Activated CD8-positive, alpha-beta T cell treated with anti-CD3 and anti-CD28 coated beads for 36 hours (primary cell): ENCODE measurements at regions not wholly inside any gene's neighbourhood (a gene's known extent, or its start where the extent isn't known, plus 50 kb on each side); places are given as distances from the start of the nearest gene placed in this dataset.

Experiments used
- ATAC-seq: fragments of 200-7000 bp; cut with Tn5 transposase; one replicate; pipeline ENCODE4 v1.10.0; 2021; ENCODE audit warnings: mild to moderate bottlenecking, moderate library complexity
- CTCF ChIA-PET: fragments of 350-600 bp; sonication (Branson Sonifier 250); formaldehyde crosslinking; loops from one replicate; lab custom pipeline; 2021; ENCODE audit warnings: antibody characterized with exemption; lab: Charles Lee
- POLR2A ChIA-PET: fragments of 350-600 bp; sonication (Branson Sonifier 250); formaldehyde crosslinking; loops from one replicate; lab custom pipeline; 2021; ENCODE audit warnings: antibody characterized with exemption; lab: Charles Lee
- DNase-seq: peaks from one replicate; pipeline ENCODE4 v3.0.0-alpha.2; 2020
- H3K27ac Mint-ChIP-seq: one replicate; pipeline ENCODE4 v1.8.0; 2021; ENCODE audit warnings: mild to moderate bottlenecking, mixed read lengths
- H3K27me3 Mint-ChIP-seq: one replicate; pipeline ENCODE4 v1.8.0; 2021; ENCODE audit warnings: mixed read lengths
- H3K36me3 Mint-ChIP-seq: one replicate; pipeline ENCODE4 v1.8.0; 2021; ENCODE audit warnings: low read depth, mixed read lengths
- H3K4me1 Mint-ChIP-seq: one replicate; pipeline ENCODE4 v1.8.0; 2021; ENCODE audit warnings: low read depth, mixed read lengths
- H3K4me3 Mint-ChIP-seq: one replicate; pipeline ENCODE4 v1.8.0; 2021; ENCODE audit warnings: mild to moderate bottlenecking, moderate library complexity, mixed read lengths
- H3K9me3 Mint-ChIP-seq: one replicate; pipeline ENCODE4 v1.8.0; 2021; ENCODE audit warnings: mixed read lengths
- intact Hi-C: fragments of 100-400 bp; cut with micrococcal nuclease; formaldehyde crosslinking; loops from one replicate; pipeline ENCODE4 v1.10.0; 2022
- TF ChIP-seq, protein P1 (sequence below): fragments of 200-600 bp; IDR thresholded peaks from one replicate; pipeline ENCODE4 v1.8.0; 2022; ENCODE audit warnings: antibody characterized with exemption, mild to moderate bottlenecking

DNA sequence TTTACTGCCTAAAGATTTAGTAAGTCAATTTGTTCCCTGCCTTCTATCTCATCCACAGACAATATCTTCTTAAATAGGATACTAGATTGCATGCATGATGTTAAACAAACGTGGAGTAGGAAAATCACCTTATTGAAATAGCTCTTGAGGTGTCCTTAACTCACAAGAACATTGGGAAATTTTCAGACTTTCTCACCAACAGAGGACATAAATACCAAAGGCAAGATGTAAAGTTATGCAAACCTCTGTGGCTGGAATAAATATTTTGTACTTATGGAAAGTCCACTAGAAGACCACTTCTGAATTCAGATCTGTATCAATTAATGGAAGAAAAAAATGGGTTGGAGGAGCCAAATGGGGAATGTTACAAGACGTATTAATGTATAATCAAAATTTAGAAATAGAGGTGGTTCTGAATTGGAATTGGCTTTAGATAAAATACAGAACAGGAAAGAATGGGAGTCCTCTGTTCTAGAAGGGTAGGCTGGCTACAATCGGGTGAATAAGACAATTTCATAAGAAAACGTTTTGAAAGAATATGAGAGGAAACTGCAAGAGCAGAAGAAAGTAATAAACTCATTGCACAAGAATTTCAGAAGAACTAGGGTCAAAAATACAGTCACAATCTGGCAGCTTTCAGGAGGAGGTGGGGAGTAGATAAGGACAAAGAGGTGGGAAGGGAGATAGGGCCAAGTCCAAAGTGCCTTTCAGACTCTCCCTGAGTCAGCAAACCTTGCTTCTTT is 69.3 kb upstream of the FN1 start:
- H3K4me3 Mint-ChIP-seq, result no peak overlapping the region
- no peaks in the 10 kb centered on the region for H3K9me3 Mint-ChIP-seq
- intact Hi-C loops, result no loop called here
- DNase-seq, result no peak
- H3K4me1 Mint-ChIP-seq, result no peaks in the 10 kb centered on the region
- TF ChIP-seq, protein P1, sequence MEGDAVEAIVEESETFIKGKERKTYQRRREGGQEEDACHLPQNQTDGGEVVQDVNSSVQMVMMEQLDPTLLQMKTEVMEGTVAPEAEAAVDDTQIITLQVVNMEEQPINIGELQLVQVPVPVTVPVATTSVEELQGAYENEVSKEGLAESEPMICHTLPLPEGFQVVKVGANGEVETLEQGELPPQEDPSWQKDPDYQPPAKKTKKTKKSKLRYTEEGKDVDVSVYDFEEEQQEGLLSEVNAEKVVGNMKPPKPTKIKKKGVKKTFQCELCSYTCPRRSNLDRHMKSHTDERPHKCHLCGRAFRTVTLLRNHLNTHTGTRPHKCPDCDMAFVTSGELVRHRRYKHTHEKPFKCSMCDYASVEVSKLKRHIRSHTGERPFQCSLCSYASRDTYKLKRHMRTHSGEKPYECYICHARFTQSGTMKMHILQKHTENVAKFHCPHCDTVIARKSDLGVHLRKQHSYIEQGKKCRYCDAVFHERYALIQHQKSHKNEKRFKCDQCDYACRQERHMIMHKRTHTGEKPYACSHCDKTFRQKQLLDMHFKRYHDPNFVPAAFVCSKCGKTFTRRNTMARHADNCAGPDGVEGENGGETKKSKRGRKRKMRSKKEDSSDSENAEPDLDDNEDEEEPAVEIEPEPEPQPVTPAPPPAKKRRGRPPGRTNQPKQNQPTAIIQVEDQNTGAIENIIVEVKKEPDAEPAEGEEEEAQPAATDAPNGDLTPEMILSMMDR, result no peak
- H3K36me3 Mint-ChIP-seq, result no peaks in the 10 kb centered on the region
- ChIA-PET POLR2A (no interaction called here), CTCF (no interaction called here)
- H3K27ac Mint-ChIP-seq, result no peak overlapping the region
- H3K27me3 Mint-ChIP-seq, result peaks cover 4% of the 10 kb centered on the region
- ATAC-seq, result no peak

DNA sequence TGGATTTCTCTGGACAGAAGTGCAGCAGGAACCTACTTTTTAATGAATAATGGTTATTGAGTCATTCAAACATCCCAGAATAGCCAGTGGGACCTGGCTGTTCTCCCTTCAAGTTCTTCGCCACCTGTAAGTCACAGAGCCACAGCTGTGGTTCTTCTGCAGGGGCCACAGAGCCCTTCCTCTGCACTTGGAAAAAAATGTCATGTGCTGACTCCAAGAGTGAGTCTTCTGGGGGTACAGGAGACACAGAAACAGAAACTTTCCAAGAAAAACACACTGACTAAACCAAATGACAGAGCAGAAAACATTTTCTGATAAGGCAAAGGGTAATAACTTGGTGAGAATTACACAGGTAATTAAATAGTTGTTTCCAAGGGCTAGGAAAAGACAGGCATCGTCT is 68.7 kb upstream of the FN1 start:
- no peak for ATAC-seq
- intact Hi-C loops, result no loop called here
- Mint-ChIP-seq H3K4me3 (no peak overlapping the region), H3K4me1 (no peaks in the 10 kb centered on the region), H3K9me3 (no peaks in the 10 kb centered on the region), H3K36me3 (no peaks in the 10 kb centered on the region), H3K27me3 (peaks cover 8% of the 10 kb centered on the region), H3K27ac (no peak overlapping the region)
- ChIA-PET CTCF (no interaction called here), POLR2A (no interaction called here)
- no peak for DNase-seq
- TF ChIP-seq, protein P1, result no peak

DNA sequence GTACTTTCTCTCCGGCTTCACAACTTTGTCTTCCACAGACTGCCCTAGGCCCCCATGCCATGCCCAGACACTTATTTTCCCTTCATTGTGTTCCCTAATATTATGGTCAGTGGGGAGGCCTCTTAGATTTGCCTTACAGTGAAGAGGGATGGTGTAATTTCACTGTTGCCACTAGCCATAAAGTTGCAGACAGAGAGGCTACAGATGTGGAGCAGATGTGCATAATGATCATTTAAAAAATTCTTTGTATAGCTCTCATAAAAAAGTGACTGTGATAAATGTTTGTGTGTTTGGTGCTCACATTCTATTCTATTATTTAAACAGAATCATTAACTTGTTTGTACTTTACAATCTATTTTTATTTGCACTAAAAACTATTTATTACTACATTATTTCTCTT is 67.5 kb upstream of the FN1 start:
- TF ChIP-seq, protein P1, result no peak
- Mint-ChIP-seq H3K27me3 (peaks cover 9% of the 10 kb centered on the region), H3K36me3 (no peaks in the 10 kb centered on the region), H3K4me1 (no peaks in the 10 kb centered on the region), H3K4me3 (no peak overlapping the region), H3K9me3 (no peaks in the 10 kb centered on the region), H3K27ac (no peak overlapping the region)
- POLR2A ChIA-PET, result no interaction called here
- DNase-seq (no peak), ATAC-seq (no peak)
- intact Hi-C loops, result no loop called here
- CTCF ChIA-PET, result no interaction called here

DNA sequence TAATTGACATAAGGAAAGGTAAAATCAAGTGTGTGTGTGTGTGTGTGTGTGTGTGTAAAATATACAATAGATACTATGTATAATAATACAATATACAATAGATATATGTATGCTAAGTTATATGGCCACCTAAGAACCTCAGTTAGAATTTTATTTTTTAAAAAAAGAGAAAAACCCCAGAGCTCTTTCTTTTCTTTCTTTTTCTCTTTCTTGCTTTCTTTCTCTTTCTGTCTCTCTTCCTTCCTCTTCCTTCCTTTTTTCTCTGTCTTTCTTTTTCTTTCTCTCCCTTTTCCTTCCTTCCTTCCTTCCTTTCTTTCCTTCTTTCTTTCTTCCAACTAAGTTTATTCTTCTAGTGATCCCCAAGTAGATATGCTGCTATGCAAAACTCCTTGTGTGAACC is 64.6 kb upstream of the FN1 start:
- no peak overlapping the region for H3K27ac Mint-ChIP-seq
- CTCF ChIA-PET, result no interaction called here
- TF ChIP-seq, protein P1, result no peak
- no peaks in the 10 kb centered on the region for H3K9me3 Mint-ChIP-seq
- peaks cover 14% of the 10 kb centered on the region for H3K27me3 Mint-ChIP-seq
- DNase-seq (no peak), ATAC-seq (no peak)
- H3K4me3 Mint-ChIP-seq, result no peak overlapping the region
- no peaks in the 10 kb centered on the region for H3K36me3 Mint-ChIP-seq
- intact Hi-C loops, result no loop called here
- POLR2A ChIA-PET, result no interaction called here
- H3K4me1 Mint-ChIP-seq, result no peaks in the 10 kb centered on the region

DNA sequence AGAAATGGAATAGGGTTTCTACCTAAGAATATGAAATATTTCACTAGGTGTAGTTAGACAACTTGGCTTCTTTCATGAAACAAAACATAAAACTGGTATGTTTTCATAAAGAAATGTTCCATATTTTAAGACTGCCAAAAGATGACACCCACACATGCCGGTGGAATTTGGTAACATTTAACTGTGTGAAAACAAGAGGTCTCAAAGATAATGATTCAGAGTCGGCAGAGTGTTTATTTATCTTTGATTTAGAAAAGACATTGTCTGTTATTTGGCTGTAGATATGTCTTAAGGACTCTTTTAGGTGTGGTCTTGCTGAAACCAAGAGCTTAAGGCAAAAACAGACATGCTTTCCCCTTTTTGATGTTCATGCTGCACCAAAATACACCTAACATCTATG is 63.5 kb upstream of the FN1 start:
- Mint-ChIP-seq H3K4me1 (no peaks in the 10 kb centered on the region), H3K36me3 (no peaks in the 10 kb centered on the region), H3K4me3 (no peak overlapping the region), H3K9me3 (no peaks in the 10 kb centered on the region), H3K27me3 (peaks cover 19% of the 10 kb centered on the region), H3K27ac (no peak overlapping the region)
- POLR2A ChIA-PET, result no interaction called here
- ATAC-seq, result no peak
- CTCF ChIA-PET, result no interaction called here
- TF ChIP-seq, protein P1, result no peak
- DNase-seq, result no peak
- intact Hi-C loops, result no loop called here
